ENCODE measurements at regions not wholly inside any gene's neighbourhood (a gene's known extent, or its start where the extent isn't known, plus 50 kb on each side); places are given as distances from the start of the nearest gene placed in this dataset.
"Not testable (repeated sequence)": the region's sequence is repeated elsewhere in the genome, so short reads cannot be mapped to it uniquely, and the experiment has no call there.

GRCh38 chr18:1094409-1094808, 189.7 kb downstream of the ADCYAP1 start:
- Histone ChIP-seq H3K9me3 (ENCODE audit: control insufficient read depth, low read length) (no peaks in the 10 kb centered on the region), H3K36me3 (ENCODE audit: control insufficient read depth, insufficient read depth, low read length) (no peaks in the 10 kb centered on the region), H3K27me3 (replicated peaks; ENCODE audit: control insufficient read depth, insufficient read depth, low read length, poor library complexity, severe bottlenecking) (no peaks in the 10 kb centered on the region), H3K4me3 (ENCODE audit: insufficient read depth, low read depth, low read length, poor library complexity, severe bottlenecking) (no peak overlapping the region), H3K4me1 (ENCODE audit: control insufficient read depth, insufficient read depth, low read length, poor library complexity, severe bottlenecking) (no peaks in the 10 kb centered on the region), H3K27ac (ENCODE audit: insufficient read depth, low read length, poor library complexity, severe bottlenecking) (no peak overlapping the region)
- no peak for DNase-seq

GRCh38 chr18:1097991-1098735, 193.5 kb downstream of the ADCYAP1 start:
- not testable (repeated sequence) for H3K9me3 ChIP-seq (ENCODE audit: control insufficient read depth, low read length); H3K36me3 ChIP-seq (ENCODE audit: control insufficient read depth, insufficient read depth, low read length); H3K27me3 ChIP-seq (replicated peaks; ENCODE audit: control insufficient read depth, insufficient read depth, low read length, poor library complexity, severe bottlenecking); H3K27ac ChIP-seq (ENCODE audit: insufficient read depth, low read length, poor library complexity, severe bottlenecking); H3K4me1 ChIP-seq (ENCODE audit: control insufficient read depth, insufficient read depth, low read length, poor library complexity, severe bottlenecking); DNase-seq; H3K4me3 ChIP-seq (ENCODE audit: insufficient read depth, low read depth, low read length, poor library complexity, severe bottlenecking)

- Histone ChIP-seq H3K9me3 (ENCODE audit: control insufficient read depth, low read length) (no peaks in the 10 kb centered on the region), H3K4me1 (ENCODE audit: control insufficient read depth, insufficient read depth, low read length, poor library complexity, severe bottlenecking) (no peaks in the 10 kb centered on the region), H3K36me3 (ENCODE audit: control insufficient read depth, insufficient read depth, low read length) (no peaks in the 10 kb centered on the region), H3K27ac (ENCODE audit: insufficient read depth, low read length, poor library complexity, severe bottlenecking) (no peak overlapping the region), H3K27me3 (replicated peaks; ENCODE audit: control insufficient read depth, insufficient read depth, low read length, poor library complexity, severe bottlenecking) (no peaks in the 10 kb centered on the region), H3K4me3 (ENCODE audit: insufficient read depth, low read depth, low read length, poor library complexity, severe bottlenecking) (no peak overlapping the region)
- DNase-seq = no peak
Measured at GRCh38 chr18:1102848-1103247, 198.2 kb downstream of the ADCYAP1 start.

GRCh38 chr18:1103537-1103936, 198.9 kb downstream of the ADCYAP1 start:
- no peak for DNase-seq
- Histone ChIP-seq H3K4me3 (ENCODE audit: insufficient read depth, low read depth, low read length, poor library complexity, severe bottlenecking) (no peak overlapping the region), H3K9me3 (ENCODE audit: control insufficient read depth, low read length) (no peaks in the 10 kb centered on the region), H3K36me3 (ENCODE audit: control insufficient read depth, insufficient read depth, low read length) (no peaks in the 10 kb centered on the region), H3K27me3 (replicated peaks; ENCODE audit: control insufficient read depth, insufficient read depth, low read length, poor library complexity, severe bottlenecking) (no peaks in the 10 kb centered on the region), H3K4me1 (ENCODE audit: control insufficient read depth, insufficient read depth, low read length, poor library complexity, severe bottlenecking) (no peaks in the 10 kb centered on the region), H3K27ac (ENCODE audit: insufficient read depth, low read length, poor library complexity, severe bottlenecking) (no peak overlapping the region)

- Histone ChIP-seq H3K27me3 (replicated peaks; ENCODE audit: control insufficient read depth, insufficient read depth, low read length, poor library complexity, severe bottlenecking) (no peaks in the 10 kb centered on the region), H3K27ac (ENCODE audit: insufficient read depth, low read length, poor library complexity, severe bottlenecking) (no peak overlapping the region), H3K36me3 (ENCODE audit: control insufficient read depth, insufficient read depth, low read length) (no peaks in the 10 kb centered on the region), H3K9me3 (ENCODE audit: control insufficient read depth, low read length) (no peaks in the 10 kb centered on the region), H3K4me1 (ENCODE audit: control insufficient read depth, insufficient read depth, low read length, poor library complexity, severe bottlenecking) (no peaks in the 10 kb centered on the region), H3K4me3 (ENCODE audit: insufficient read depth, low read depth, low read length, poor library complexity, severe bottlenecking) (no peak overlapping the region)
- no peak for DNase-seq
Measured at GRCh38 chr18:1104181-1104881, 199.7 kb downstream of the ADCYAP1 start.

GRCh38 chr18:1124495-1124894, 219.8 kb downstream of the ADCYAP1 start:
- no peak overlapping the region for H3K4me3 ChIP-seq (ENCODE audit: insufficient read depth, low read depth, low read length, poor library complexity, severe bottlenecking)
- no peak for DNase-seq

GRCh38 chr18:1133541-1133940, 228.9 kb downstream of the ADCYAP1 start:
- DNase-seq = no peak
- Histone ChIP-seq H3K36me3 (ENCODE audit: control insufficient read depth, insufficient read depth, low read length) (no peaks in the 10 kb centered on the region), H3K27ac (ENCODE audit: insufficient read depth, low read length, poor library complexity, severe bottlenecking) (no peak overlapping the region), H3K4me1 (ENCODE audit: control insufficient read depth, insufficient read depth, low read length, poor library complexity, severe bottlenecking) (no peaks in the 10 kb centered on the region), H3K27me3 (replicated peaks; ENCODE audit: control insufficient read depth, insufficient read depth, low read length, poor library complexity, severe bottlenecking) (no peaks in the 10 kb centered on the region), H3K9me3 (ENCODE audit: control insufficient read depth, low read length) (no peaks in the 10 kb centered on the region), H3K4me3 (ENCODE audit: insufficient read depth, low read depth, low read length, poor library complexity, severe bottlenecking) (no peak overlapping the region)

More at GRCh38 chr18:1124495-1124894, 219.8 kb downstream of the ADCYAP1 start:
- H3K27ac ChIP-seq (ENCODE audit: insufficient read depth, low read length, poor library complexity, severe bottlenecking) = no peak overlapping the region
- H3K36me3 ChIP-seq (ENCODE audit: control insufficient read depth, insufficient read depth, low read length) = no peaks in the 10 kb centered on the region
- H3K4me1 ChIP-seq (ENCODE audit: control insufficient read depth, insufficient read depth, low read length, poor library complexity, severe bottlenecking) = no peaks in the 10 kb centered on the region
- no peaks in the 10 kb centered on the region for H3K27me3 ChIP-seq (replicated peaks; ENCODE audit: control insufficient read depth, insufficient read depth, low read length, poor library complexity, severe bottlenecking)
- H3K9me3 ChIP-seq (ENCODE audit: control insufficient read depth, low read length) = no peaks in the 10 kb centered on the region

GRCh38 chr18:1147730-1148129, 243.1 kb downstream of the ADCYAP1 start:
- no peak overlapping the region for H3K4me3 ChIP-seq (ENCODE audit: insufficient read depth, low read depth, low read length, poor library complexity, severe bottlenecking)
- no peaks in the 10 kb centered on the region for H3K36me3 ChIP-seq (ENCODE audit: control insufficient read depth, insufficient read depth, low read length)
- H3K27ac ChIP-seq (ENCODE audit: insufficient read depth, low read length, poor library complexity, severe bottlenecking) = no peak overlapping the region
- H3K4me1 ChIP-seq (ENCODE audit: control insufficient read depth, insufficient read depth, low read length, poor library complexity, severe bottlenecking) = no peaks in the 10 kb centered on the region
- no peaks in the 10 kb centered on the region for H3K27me3 ChIP-seq (replicated peaks; ENCODE audit: control insufficient read depth, insufficient read depth, low read length, poor library complexity, severe bottlenecking)
- H3K9me3 ChIP-seq (ENCODE audit: control insufficient read depth, low read length) = no peaks in the 10 kb centered on the region
- DNase-seq = no peak

- no peaks in the 10 kb centered on the region for H3K27me3 ChIP-seq (replicated peaks; ENCODE audit: control insufficient read depth, insufficient read depth, low read length, poor library complexity, severe bottlenecking)
Measured at GRCh38 chr18:1149709-1150108, 245.0 kb downstream of the ADCYAP1 start.

GRCh38 chr18:1150344-1150743, 245.7 kb downstream of the ADCYAP1 start:
- Histone ChIP-seq H3K4me3 (ENCODE audit: insufficient read depth, low read depth, low read length, poor library complexity, severe bottlenecking) (no peak overlapping the region), H3K27ac (ENCODE audit: insufficient read depth, low read length, poor library complexity, severe bottlenecking) (no peak overlapping the region), H3K9me3 (ENCODE audit: control insufficient read depth, low read length) (no peaks in the 10 kb centered on the region), H3K4me1 (ENCODE audit: control insufficient read depth, insufficient read depth, low read length, poor library complexity, severe bottlenecking) (no peaks in the 10 kb centered on the region), H3K27me3 (replicated peaks; ENCODE audit: control insufficient read depth, insufficient read depth, low read length, poor library complexity, severe bottlenecking) (no peaks in the 10 kb centered on the region), H3K36me3 (ENCODE audit: control insufficient read depth, insufficient read depth, low read length) (no peaks in the 10 kb centered on the region)
- DNase-seq = no peak

More at GRCh38 chr18:1149709-1150108, 245.0 kb downstream of the ADCYAP1 start:
- Histone ChIP-seq H3K27ac (ENCODE audit: insufficient read depth, low read length, poor library complexity, severe bottlenecking) (no peak overlapping the region), H3K9me3 (ENCODE audit: control insufficient read depth, low read length) (no peaks in the 10 kb centered on the region), H3K36me3 (ENCODE audit: control insufficient read depth, insufficient read depth, low read length) (no peaks in the 10 kb centered on the region), H3K4me1 (ENCODE audit: control insufficient read depth, insufficient read depth, low read length, poor library complexity, severe bottlenecking) (no peaks in the 10 kb centered on the region), H3K4me3 (ENCODE audit: insufficient read depth, low read depth, low read length, poor library complexity, severe bottlenecking) (no peak overlapping the region)
- no peak for DNase-seq
